Activated CD4-positive, CD25-positive, alpha-beta regulatory T cell (primary cell): ENCODE measurements at regions not wholly inside any gene's neighbourhood (a gene's known extent, or its start where the extent isn't known, plus 50 kb on each side); places are given as distances from the start of the nearest gene placed in this dataset.
"Not testable (repeated sequence)": the region's sequence is repeated elsewhere in the genome, so short reads cannot be mapped to it uniquely, and the experiment has no call there.

Experiments used
- DNase-seq, 4 experiments: peaks; one replicate each; lab custom pipeline; 2025; lab: John Stamatoyannopoulos, UW

GRCh38 chr2:59180111-59180510 lies 939.0 kb upstream of the FANCL start:
- DNase-seq, result no peak

GRCh38 chr2:59177748-59178147 lies 936.6 kb upstream of the FANCL start:
- DNase-seq, result no peak

DNA sequence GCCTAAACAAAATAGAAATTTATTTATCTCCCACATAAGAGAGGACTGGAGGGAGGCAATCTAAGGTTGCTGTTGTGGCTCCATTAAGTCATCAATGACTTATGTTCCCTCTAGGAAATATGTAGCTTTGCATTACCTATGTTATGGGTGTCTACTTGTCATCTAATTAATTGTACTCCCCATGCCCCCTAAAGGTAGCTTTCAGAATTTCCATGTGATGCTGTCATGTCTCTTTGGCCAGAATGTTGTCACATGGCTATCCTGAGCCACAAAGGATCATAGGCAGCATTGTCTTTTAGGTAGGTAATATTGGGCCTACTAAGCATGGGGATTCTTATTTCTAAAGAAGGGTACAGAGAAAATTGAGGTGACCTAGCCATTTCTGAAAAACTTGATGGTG lies 935.6 kb upstream of the FANCL start:
- DNase-seq, result no peak

DNA sequence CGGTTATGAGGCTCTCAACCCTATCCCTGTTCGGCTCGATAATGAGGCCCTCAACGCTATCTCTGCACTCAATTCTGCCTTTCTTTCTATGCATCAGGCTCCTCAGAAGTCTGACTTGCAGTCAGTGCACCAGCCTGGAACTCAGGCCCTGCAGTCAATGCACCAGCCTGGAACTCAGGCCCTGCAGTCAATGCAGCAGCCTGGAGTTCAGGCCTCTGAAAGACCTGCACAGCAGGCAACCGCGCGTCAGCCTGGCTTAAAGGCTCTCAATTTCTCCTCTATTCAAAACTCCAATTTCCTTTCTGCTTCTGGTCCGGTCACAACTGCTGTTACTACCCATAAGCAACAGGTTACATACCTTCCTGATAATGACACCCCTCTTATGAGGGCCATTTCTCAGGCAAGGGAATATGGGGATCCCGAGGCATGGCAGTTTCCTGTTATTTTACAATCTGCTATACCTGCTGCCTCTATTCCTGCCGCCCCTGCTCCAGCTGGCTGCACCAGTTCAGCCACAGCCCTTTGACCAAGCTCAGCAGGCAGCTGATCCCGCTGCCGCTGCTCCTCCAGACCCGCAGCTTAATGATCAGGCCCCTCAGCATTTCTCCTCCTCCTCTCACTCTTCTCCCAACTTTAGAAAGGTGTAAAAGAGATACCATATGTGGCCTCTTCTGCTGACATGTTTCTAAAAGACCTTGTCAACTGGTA lies 933.6 kb upstream of the FANCL start:
- DNase-seq, result no peak

- no peak for DNase-seq
These were observed 932.2 kb upstream of the FANCL start for GRCh38 chr2:59173325-59173724.

- no peak for DNase-seq
These were observed 929.9 kb upstream of the FANCL start for GRCh38 chr2:59171019-59171418.

DNA sequence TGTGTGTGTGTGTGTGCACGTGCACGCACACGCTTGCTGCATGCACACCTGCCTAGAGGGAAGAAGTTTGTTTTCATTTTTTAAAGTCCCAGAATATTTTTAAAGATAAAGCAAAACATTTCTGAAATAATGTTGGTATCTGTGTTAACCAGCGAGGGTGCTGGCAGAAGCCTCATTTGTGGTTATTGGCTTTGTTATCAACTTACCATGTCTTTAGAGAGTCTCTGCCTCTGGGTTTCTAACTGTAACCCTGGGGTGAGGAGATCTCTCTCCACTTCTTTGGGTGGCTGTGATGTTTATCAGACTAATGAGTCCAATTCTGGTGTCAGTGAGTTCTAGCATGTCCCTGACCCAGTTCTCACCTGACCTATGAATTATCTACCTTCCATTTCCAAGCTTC lies 927.6 kb upstream of the FANCL start:
- DNase-seq, result no peak

- no peak for DNase-seq
These were observed 926.4 kb upstream of the FANCL start for GRCh38 chr2:59167514-59167913.

GRCh38 chr2:59157908-59158307 lies 916.8 kb upstream of the FANCL start:
- not testable (repeated sequence) for DNase-seq

GRCh38 chr2:59151805-59152204 lies 910.7 kb upstream of the FANCL start:
- no peak for DNase-seq

- no peak for DNase-seq
These were observed 909.2 kb upstream of the FANCL start for GRCh38 chr2:59150217-59150849.

DNA sequence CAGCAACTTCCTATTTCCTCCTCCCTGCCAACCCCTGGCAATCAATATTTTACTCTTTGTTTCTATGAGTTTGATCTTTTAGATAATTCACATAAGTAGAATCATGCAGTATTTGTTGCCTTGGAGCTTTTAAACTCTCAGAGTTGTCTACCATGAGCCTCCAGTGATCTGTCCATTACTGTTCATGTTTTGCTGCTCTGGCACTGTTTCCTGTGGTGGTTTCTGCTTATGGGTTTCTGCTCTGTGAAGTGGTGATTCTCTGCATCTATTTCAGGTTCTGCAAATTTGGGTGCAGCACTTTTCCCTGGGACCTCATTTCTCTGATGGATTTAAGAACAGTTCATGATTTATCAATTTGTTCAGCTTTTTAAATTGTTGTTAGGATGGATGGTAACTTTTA lies 908.1 kb upstream of the FANCL start:
- no peak for DNase-seq

DNA sequence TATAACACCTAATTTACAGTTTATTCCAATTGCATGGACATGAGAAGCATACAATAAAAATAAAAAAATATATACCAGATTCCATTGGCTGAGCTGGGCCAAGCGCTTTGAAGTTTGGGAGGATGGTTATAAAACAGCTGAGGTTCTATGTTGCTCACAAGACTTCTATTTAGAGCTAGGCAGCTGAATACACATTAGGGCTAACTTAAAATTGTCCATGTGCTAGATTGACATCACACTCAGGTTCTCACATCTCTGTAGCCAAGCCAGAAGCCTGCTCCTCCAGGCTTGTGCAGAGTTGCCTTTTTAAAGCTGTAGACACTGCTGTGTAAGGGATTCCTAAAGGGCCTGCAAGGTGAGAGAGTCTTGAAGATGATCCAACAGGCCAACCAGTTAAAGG lies 871.1 kb upstream of the FANCL start:
- DNase-seq, result no peak

GRCh38 chr2:59096973-59097372 lies 855.8 kb upstream of the FANCL start:
- no peak for DNase-seq

- DNase-seq, result no peak
These were observed 852.4 kb upstream of the FANCL start for GRCh38 chr2:59093571-59093970.

DNA sequence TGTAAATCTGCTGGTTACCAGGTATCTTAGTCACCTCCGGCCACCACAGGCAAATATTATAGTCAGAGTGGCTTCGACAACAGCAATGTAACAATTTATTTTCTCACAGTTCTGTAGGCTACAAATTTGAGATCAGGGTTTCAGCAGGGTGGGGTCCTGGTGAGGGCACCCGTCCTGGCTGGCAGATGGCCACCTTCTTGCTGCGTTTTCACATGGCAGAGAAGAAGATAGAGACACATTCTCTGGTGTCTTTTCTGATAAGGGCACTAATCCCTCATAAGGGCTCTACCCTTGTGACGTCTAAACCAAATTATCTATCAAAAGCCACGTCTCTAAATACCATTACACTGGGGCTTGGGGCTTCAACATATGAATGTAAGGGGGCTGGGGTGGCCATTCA lies 843.2 kb upstream of the FANCL start:
- no peak for DNase-seq

DNA sequence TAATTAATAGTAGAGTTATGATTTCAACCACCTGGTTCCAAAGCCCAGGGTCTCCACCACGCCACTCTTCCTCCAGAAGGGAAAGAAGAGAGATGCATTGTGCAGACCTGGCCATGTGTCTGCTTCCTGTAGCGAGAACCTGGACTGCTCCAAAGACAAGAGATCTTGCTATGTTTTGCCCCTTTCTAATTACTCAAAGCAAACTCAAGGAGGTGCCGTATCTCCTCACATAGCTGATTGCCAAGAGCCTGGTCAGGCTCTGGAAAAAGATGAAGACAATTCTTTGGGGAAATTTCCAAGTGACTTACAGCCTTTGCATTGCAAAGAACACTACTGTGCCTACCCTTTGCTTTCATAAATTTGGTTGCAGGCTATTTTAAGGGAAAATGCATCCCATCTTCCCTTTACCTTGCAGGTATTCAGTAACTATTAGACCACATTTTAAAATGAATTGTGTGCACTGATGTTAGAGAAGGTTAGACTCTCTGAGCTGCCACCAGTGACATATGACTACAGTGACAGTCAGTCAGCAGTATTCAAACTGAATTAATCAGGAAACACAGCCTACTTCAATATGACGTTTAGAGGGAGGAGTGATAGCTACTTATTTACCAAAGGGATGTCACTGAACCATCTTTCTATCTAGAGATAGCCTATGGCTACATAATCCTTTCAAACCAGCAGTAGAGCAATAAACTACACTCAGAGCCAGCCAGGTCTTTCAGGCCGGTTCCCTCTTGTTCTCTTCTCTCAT lies 842.1 kb upstream of the FANCL start:
- no peak for DNase-seq

- no peak for DNase-seq
These were observed 841.5 kb upstream of the FANCL start for GRCh38 chr2:59082657-59083056.

- DNase-seq, result no peak
These were observed 839.5 kb upstream of the FANCL start for GRCh38 chr2:59080451-59081181.

DNA sequence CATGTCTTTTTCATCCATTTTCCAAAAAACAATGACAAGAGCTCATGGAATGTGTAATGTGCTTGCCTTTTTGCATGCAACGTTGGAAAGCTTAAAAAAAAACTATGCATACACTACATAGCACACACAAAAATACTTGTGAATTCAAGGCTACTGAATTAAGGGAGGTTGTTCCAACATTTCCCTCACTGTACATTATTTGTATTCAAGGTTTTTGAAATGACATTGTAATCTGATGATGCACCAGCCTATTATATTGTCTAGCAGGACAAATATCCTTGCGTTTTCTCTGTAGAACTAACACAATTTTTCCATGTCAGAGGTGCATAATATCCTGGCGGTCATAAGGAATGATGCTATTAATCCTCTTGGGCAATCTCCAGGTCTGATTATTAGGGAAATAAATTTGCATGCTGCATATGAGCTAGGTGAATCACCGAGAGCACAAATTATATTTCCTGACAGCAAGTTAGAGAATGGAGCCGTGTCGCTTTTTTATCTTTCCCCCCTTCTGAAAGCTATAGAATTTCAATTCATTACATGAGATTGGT lies 836.9 kb upstream of the FANCL start:
- DNase-seq, result no peak

DNA sequence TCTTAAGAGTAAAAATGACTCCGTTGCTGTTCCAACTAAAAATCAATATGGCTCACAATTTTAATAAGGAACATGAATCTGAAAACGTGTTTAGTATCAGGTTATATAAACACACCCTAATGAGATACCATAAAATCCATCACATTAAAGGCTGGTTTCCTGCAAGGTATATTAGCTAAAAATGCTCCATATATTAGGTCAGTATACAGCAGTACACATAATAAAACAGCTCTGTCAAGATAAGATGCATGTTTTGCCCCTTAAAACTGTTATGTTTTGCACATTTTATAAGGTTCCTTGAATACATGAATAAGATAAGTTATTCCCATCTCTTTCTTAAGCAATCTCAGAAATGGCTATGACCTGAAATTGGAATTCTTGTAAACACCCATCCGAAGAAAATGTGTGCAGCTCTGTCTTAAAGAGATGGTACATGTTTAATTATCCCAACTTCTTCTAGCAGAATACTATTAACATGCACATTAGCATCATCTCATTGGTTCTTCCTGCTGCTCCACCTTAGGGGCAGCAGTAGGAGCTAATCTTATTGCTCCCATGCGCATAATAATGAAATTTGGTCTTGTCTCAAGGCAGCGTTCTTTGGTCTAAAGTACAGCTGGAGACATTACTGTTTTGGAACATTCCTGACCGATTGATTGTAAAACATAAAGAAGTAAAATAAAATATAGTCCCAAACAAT lies 836.1 kb upstream of the FANCL start:
- no peak for DNase-seq
